AG04450 (cell line): ENCODE measurements at regions not wholly inside any gene's neighbourhood (a gene's known extent, or its start where the extent isn't known, plus 50 kb on each side); places are given as distances from the start of the nearest gene placed in this dataset.

Source experiments
- CTCF ChIA-PET: fragments of 300-600, 350-600 bp; formaldehyde crosslinking; extraction: SDS; loops from one replicate; lab custom pipeline; 2022; ENCODE audit warnings: antibody characterized with exemption, inconsistent platforms; lab: Charles Lee
- POLR2A ChIA-PET: fragments of 350-600 bp; formaldehyde crosslinking; extraction: SDS; loops from one replicate; lab custom pipeline; 2021; ENCODE audit warnings: antibody characterized with exemption, inconsistent platforms; lab: Yijun Ruan, JAX
- DNase-seq: peaks from one replicate; pipeline ENCODE4 v3.0.0-alpha.2; 2011; ENCODE audit warnings: low read depth, low spot score
- H3K27ac ChIP-seq: one replicate; pipeline ENCODE4 v1.5.1; 2012; ENCODE audit warnings: low read depth, low read length, control low read depth
- H3K27me3 ChIP-seq: one replicate; pipeline ENCODE4 v1.6.0; 2012; ENCODE audit warnings: low read length; ENCODE audit not compliant: control insufficient read depth, insufficient read depth
- H3K4me3 ChIP-seq: 2 replicates; pipeline ENCODE4 v1.5.1; 2011; ENCODE audit warnings: mild to moderate bottlenecking, low read depth, low read length, control low read depth
- H3K9me3 ChIP-seq: 2 replicates; pipeline ENCODE4 v1.5.1; 2012; ENCODE audit warnings: low read length; ENCODE audit not compliant: control insufficient read depth, insufficient read depth
- TF ChIP-seq, protein P1 (sequence below): IDR thresholded peaks from 2 replicates; pipeline ENCODE4 v1.5.1; 2011; ENCODE audit warnings: low read depth, low read length, control low read depth, inconsistent platforms

DNA sequence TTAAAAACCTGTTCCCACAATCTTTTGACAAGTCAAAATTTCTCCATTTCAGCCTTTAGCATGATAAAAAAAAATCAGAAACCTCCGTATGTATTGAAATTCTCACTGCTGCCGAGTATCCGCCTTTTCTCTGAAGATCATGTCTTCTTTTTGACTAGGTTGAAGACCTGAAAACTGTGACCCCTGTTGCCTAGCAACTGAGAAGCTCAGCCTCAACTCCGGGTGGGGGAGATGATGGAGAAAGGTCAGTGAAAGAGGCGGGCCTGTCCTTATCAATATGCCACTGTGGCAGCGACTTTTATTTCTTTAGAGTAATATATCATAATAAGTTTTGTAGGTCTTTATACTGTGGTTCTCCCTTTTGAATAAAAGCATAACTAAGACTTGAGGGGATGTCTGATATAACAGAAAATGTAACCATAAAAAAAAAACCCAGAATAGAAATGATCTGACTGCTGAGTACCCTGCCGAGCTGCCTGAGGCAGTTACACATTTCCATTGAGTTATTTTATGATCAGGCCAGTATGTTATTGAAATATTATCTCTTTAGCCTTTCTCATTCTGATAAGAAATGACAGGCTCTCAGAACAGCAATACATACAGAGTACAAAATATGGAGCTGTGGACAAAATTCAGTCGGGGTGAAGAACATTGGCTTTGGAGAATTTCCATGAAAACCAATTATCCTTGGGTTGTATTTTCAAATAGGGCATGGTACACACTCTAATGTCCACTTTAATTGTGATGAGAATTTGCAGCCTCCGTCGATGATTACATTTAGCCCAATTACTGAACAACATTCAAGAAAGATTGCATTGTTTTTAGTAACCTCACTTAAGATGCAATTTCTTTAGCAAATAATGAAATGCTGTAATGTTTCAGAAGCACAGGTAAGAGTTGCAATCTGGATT, 136.7 kb upstream of the EEF1E1 start:
- no peak overlapping the region for H3K27ac ChIP-seq

DNA sequence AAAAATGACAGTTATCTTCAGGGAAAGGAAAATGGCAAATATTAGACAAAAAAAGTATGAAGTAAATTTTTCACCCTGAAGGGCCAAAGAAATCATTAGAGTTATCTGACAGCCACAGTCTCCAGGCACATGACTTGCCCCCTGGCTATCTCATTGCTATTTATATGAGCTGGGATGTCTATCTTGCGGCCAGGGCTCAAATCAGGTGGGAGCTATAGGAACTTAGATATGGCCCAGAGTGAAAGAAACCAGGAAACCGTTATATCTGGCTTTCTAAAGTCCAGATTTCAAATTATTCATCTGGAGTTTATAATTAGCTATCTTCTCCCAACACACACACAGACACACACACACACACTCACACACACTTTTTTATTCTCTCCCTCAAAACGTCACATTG, 135.3 kb upstream of the EEF1E1 start:
- TF ChIP-seq, protein P1, sequence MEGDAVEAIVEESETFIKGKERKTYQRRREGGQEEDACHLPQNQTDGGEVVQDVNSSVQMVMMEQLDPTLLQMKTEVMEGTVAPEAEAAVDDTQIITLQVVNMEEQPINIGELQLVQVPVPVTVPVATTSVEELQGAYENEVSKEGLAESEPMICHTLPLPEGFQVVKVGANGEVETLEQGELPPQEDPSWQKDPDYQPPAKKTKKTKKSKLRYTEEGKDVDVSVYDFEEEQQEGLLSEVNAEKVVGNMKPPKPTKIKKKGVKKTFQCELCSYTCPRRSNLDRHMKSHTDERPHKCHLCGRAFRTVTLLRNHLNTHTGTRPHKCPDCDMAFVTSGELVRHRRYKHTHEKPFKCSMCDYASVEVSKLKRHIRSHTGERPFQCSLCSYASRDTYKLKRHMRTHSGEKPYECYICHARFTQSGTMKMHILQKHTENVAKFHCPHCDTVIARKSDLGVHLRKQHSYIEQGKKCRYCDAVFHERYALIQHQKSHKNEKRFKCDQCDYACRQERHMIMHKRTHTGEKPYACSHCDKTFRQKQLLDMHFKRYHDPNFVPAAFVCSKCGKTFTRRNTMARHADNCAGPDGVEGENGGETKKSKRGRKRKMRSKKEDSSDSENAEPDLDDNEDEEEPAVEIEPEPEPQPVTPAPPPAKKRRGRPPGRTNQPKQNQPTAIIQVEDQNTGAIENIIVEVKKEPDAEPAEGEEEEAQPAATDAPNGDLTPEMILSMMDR: no peak
- DNase-seq: no peak
- Histone ChIP-seq H3K9me3 (no peaks in the 10 kb centered on the region), H3K27me3 (no peaks in the 10 kb centered on the region), H3K4me3 (no peak overlapping the region), H3K27ac (no peak overlapping the region)
- CTCF ChIA-PET: interaction anchor here (0.7 to 5.5 kb wide), 2 partner anchors 19 to 107 kb away, joined by 3 to 23 read pairs; no protein-coding TSS in a partner anchor
- POLR2A ChIA-PET: no interaction called here

More for the DNA sequence above, 136.7 kb upstream of the EEF1E1 start:
- Histone ChIP-seq H3K9me3 (no peaks in the 10 kb centered on the region), H3K27me3 (no peaks in the 10 kb centered on the region), H3K4me3 (no peak overlapping the region)
- TF ChIP-seq, protein P1: no peak
- POLR2A ChIA-PET: no interaction called here
- CTCF ChIA-PET: interaction anchor here (1.2 to 5.5 kb wide), 3 partner anchors 20 to 108 kb away, joined by 3 to 23 read pairs (median 12); no protein-coding TSS in a partner anchor
- DNase-seq: no peak

DNA sequence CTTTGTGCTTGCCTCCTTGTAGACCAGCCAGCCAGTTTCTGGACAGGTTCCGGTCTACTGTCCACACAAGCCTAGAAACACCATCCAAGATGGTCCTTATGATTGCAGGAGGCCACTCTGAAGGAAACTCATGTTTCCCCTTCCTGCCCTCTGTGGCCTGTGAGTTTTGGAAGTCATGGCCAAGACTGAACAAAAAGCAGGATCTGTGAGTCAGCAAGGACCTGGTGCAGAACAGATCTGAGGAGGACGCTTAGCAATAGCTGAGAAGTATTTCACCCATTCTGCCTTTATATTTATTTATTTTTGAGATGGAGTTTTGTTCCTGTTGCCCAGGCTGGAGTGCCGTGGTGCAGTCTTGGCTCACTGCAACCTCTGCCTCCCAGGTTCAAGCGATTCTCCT, 134.6 kb upstream of the EEF1E1 start:
- CTCF ChIA-PET: interaction anchor here (5.5 kb wide), 1 partner anchor 18 kb away, joined by 23 read pairs; no protein-coding TSS in a partner anchor

DNA sequence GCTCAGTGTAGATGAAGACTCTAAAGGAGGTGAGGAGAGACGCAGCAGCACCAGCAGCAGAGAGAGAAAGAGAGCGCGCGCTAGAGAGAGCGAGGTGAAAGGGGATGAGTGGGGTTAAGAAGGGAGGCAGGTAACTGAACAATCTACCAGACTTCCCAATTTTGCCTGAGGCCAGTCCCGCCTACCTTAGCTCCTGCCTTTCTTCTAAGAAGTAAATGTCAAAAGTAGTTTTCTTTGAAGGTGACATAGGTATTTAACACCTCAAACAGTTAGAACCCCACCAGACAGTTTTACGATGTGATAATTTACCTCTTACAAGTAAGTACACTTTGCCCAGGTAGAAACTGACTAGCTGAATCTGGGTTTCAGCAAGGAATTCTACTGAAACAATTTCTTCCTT, 132.0 kb upstream of the EEF1E1 start:
- H3K27me3 ChIP-seq: no peaks in the 10 kb centered on the region
- TF ChIP-seq, protein P1: no peak
- H3K9me3 ChIP-seq: no peaks in the 10 kb centered on the region
- no peak for DNase-seq
- ChIA-PET POLR2A (no interaction called here), CTCF (interaction anchor here (1.7 to 5.5 kb wide), 2 partner anchors 15 to 103 kb away, joined by 6 to 23 read pairs; no protein-coding TSS in a partner anchor)
- H3K4me3 ChIP-seq: no peak overlapping the region
- H3K27ac ChIP-seq: no peak overlapping the region

More for the DNA sequence above, 134.6 kb upstream of the EEF1E1 start:
- TF ChIP-seq, protein P1: no peak
- H3K27me3 ChIP-seq: no peaks in the 10 kb centered on the region
- H3K27ac ChIP-seq: no peak overlapping the region
- DNase-seq: no peak
- no peaks in the 10 kb centered on the region for H3K9me3 ChIP-seq
- POLR2A ChIA-PET: no interaction called here
- H3K4me3 ChIP-seq: no peak overlapping the region

DNA sequence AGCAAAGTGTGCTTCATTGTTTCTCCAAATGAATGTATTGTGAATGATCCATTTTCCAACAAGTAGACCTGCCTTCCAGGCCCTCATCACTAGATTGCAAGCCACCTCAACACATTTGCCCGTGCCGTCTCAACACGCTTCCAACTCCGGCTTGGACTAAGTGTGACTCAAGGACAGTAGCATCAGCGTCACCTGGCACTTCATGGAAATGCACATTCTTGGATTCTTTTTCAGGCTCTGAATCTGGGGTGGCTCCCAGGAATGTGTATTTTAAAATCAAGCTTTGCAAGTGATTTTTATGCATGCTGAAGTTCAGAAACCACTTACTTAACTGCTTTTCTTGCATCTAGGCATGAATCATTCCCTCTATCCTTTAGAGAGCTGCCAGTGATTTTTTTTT, 129.6 kb upstream of the EEF1E1 start:
- no peak for DNase-seq
- Histone ChIP-seq H3K27me3 (no peaks in the 10 kb centered on the region), H3K4me3 (no peak overlapping the region), H3K27ac (no peak overlapping the region), H3K9me3 (no peaks in the 10 kb centered on the region)
- TF ChIP-seq, protein P1: no peak
- CTCF ChIA-PET: interaction anchor here (0.6 kb wide), 1 partner anchor 13 kb away, joined by 4 read pairs; no protein-coding TSS in a partner anchor
- POLR2A ChIA-PET: no interaction called here
